Mesenchymal stem cell (in vitro differentiated cells and primary cell): ENCODE measurements at regions not wholly inside any gene's neighbourhood (a gene's known extent, or its start where the extent isn't known, plus 50 kb on each side); places are given as distances from the start of the nearest gene placed in this dataset. TPM values are rescaled to one million over a fixed set of nuclear protein-coding genes. Genes with fewer than 3 reads are reported as not detected.
A peak's percentile ranks its signal among the peaks of the same experiment; 100 is the strongest.

Source experiments
- DNase-seq: peaks from one replicate; pipeline ENCODE4 v3.0.0-alpha.2; 2013
- H2AFZ ChIP-seq: one replicate; pipeline ENCODE4 v1.6.1; 2013; ENCODE audit warnings: low read depth, mild to moderate bottlenecking, control low read depth, inconsistent platforms, low read length, moderate library complexity
- H2AK5ac ChIP-seq: 2 replicates; pipeline ENCODE4 v1.6.1; 2013; ENCODE audit warnings: low read length, moderate library complexity, mild to moderate bottlenecking, inconsistent platforms; ENCODE audit not compliant: severe bottlenecking
- H2BK120ac ChIP-seq: one replicate; pipeline ENCODE4 v1.6.1; 2013; ENCODE audit warnings: low read depth, mild to moderate bottlenecking, inconsistent platforms, low read length, moderate library complexity
- H2BK12ac ChIP-seq, 2 experiments: one replicate each; pipeline ENCODE4 v1.6.1; 2013; ENCODE audit warnings: inconsistent platforms in 2 of 2, low read length in 2 of 2, mild to moderate bottlenecking in 2 of 2, moderate library complexity in 2 of 2, control low read depth in 1 of 2
- H2BK15ac ChIP-seq: one replicate; pipeline ENCODE4 v1.6.1; 2013; ENCODE audit warnings: mild to moderate bottlenecking, low read depth, inconsistent platforms; ENCODE audit not compliant: poor library complexity, severe bottlenecking
- H2BK5ac ChIP-seq: 2 replicates; pipeline ENCODE4 v1.6.1; 2013; ENCODE audit warnings: low read depth, mild to moderate bottlenecking, low read length, control low read depth, inconsistent platforms; ENCODE audit not compliant: poor library complexity, severe bottlenecking
- H3K14ac ChIP-seq, 2 experiments: one replicate each; pipeline ENCODE4 v1.6.1; 2013; ENCODE audit warnings: inconsistent platforms in 2 of 2, low read length in 2 of 2, control low read depth in 1 of 2, mild to moderate bottlenecking in 1 of 2, moderate library complexity in 1 of 2
- H3K18ac ChIP-seq, 2 experiments: one replicate each; pipeline ENCODE4 v1.6.1; 2013; ENCODE audit warnings: inconsistent platforms in 2 of 2, low read length in 2 of 2, control low read depth in 1 of 2, low read depth in 1 of 2, mild to moderate bottlenecking in 1 of 2
- H3K23ac ChIP-seq, 2 experiments: one replicate each; pipeline ENCODE4 v1.6.1; 2013; ENCODE audit warnings: inconsistent platforms in 2 of 2, low read length in 2 of 2, mild to moderate bottlenecking in 2 of 2, moderate library complexity in 2 of 2, control low read depth in 1 of 2
- H3K27ac ChIP-seq: 2 replicates; pipeline ENCODE4 v1.5.1; 2013; ENCODE audit warnings: mild to moderate bottlenecking, moderate library complexity, low read length, control low read depth, inconsistent platforms; ENCODE audit not compliant: poor library complexity, severe bottlenecking
- H3K27me3 ChIP-seq, 2 experiments: 2 replicates each; pipeline versions ENCODE4 v1.6.1 to v1.7.0; 2013; ENCODE audit warnings: low read length in 2 of 2, mild to moderate bottlenecking in 2 of 2, moderate library complexity in 2 of 2, control low read depth in 1 of 2, inconsistent platforms in 1 of 2; ENCODE audit not compliant: control insufficient read depth in 1 of 2, insufficient read depth in 1 of 2
- H3K36me3 ChIP-seq, 2 experiments: 2 replicates each; pipeline versions ENCODE4 v1.6.1 to v1.7.0; 2013; ENCODE audit warnings: low read length in 2 of 2, control low read depth in 1 of 2, inconsistent platforms in 1 of 2, low read depth in 1 of 2, mild to moderate bottlenecking in 1 of 2; ENCODE audit not compliant: insufficient read depth in 2 of 2, control insufficient read depth in 1 of 2
- H3K4ac ChIP-seq, 2 experiments: one replicate each; pipeline ENCODE4 v1.6.1; 2013; ENCODE audit warnings: inconsistent platforms in 2 of 2, low read length in 2 of 2, mild to moderate bottlenecking in 2 of 2, moderate library complexity in 2 of 2, control low read depth in 1 of 2, low read depth in 1 of 2
- H3K4me1 ChIP-seq: 2 replicates; pipeline ENCODE4 v1.6.1; 2013; ENCODE audit warnings: low read depth, low read length, control low read depth; ENCODE audit not compliant: control insufficient read depth, insufficient read depth
- H3K4me2 ChIP-seq: 2 replicates; pipeline ENCODE4 v1.6.1; 2013; ENCODE audit warnings: low read length, mild to moderate bottlenecking, inconsistent platforms; ENCODE audit not compliant: poor library complexity, severe bottlenecking
- H3K4me3 ChIP-seq, 2 experiments: 2 replicates each; pipeline versions ENCODE4 v1.5.1 to v1.7.0; 2013; ENCODE audit warnings: low read length in 2 of 2, mild to moderate bottlenecking in 2 of 2, control low read depth in 1 of 2, low read depth in 1 of 2; ENCODE audit not compliant: insufficient read depth in 1 of 2
- H3K79me1 ChIP-seq: replicated peaks from 2 replicates; pipeline ENCODE4 v1.6.1; 2013; ENCODE audit warnings: mild to moderate bottlenecking, control low read depth, low read length, inconsistent platforms; ENCODE audit not compliant: poor library complexity, severe bottlenecking
- H3K9ac ChIP-seq: 2 replicates; pipeline ENCODE4 v1.7.0; 2013; ENCODE audit warnings: mild to moderate bottlenecking, low read length, moderate library complexity
- H3K9me3 ChIP-seq: 2 replicates; pipeline ENCODE4 v1.7.0; 2013; ENCODE audit warnings: mild to moderate bottlenecking, low read length; ENCODE audit not compliant: control insufficient read depth
- H4K8ac ChIP-seq: one replicate; pipeline ENCODE4 v1.6.1; 2013; ENCODE audit warnings: inconsistent platforms, mild to moderate bottlenecking, low read length, moderate library complexity
- H4K91ac ChIP-seq: one replicate; pipeline ENCODE4 v1.6.1; 2013; ENCODE audit warnings: mild to moderate bottlenecking, low read length, inconsistent platforms
- WGBS: methylation state at CpG from one replicate; pipeline ENCODE4 v1.1.7; 2013; ENCODE audit warnings: mixed read lengths; 5-methylcytosine and 5-hydroxymethylcytosine counted together
- small RNA-seq: library from polyadenylated mRNA; stranded (forward); fragments of <200 nt; extraction: miRNeasy Mini kit (QIAGEN cat#:217004); gene quantifications from one replicate; pipeline ENCODE3, GENCODE V24; 2013; ENCODE audit warnings: low read depth

- no peaks in the 10 kb centered on the region for H3K27me3 ChIP-seq
- peak overlapping the region; percentile 39 for H3K9ac ChIP-seq
- no peak overlapping the region for H2BK120ac ChIP-seq
- no peak overlapping the region for H3K14ac ChIP-seq
- peak overlapping the region; percentile 46 for H3K27ac ChIP-seq
- no peak overlapping the region for H2BK12ac ChIP-seq
- WGBS: 100% methylated on average over 1 of the region's 2 CpGs
- H3K4me2 ChIP-seq: no peak overlapping the region
- no peak overlapping the region for H4K91ac ChIP-seq
- peaks cover 8% of the 10 kb centered on the region for H3K4me1 ChIP-seq
- no peak overlapping the region for H2BK15ac ChIP-seq
- H3K18ac ChIP-seq: no peak overlapping the region
- no peak overlapping the region for H4K8ac ChIP-seq
- H3K79me1 ChIP-seq: no peaks in the 10 kb centered on the region
- no peak overlapping the region for H2AK5ac ChIP-seq
- H3K4ac ChIP-seq: no peak overlapping the region
- no peaks in the 10 kb centered on the region for H3K36me3 ChIP-seq
- peak; percentile 45 for DNase-seq
- no peak overlapping the region for H2AFZ ChIP-seq
- H3K4me3 ChIP-seq: no peak overlapping the region
- H2BK5ac ChIP-seq: no peak overlapping the region
- no peak overlapping the region for H3K23ac ChIP-seq
- no peaks in the 10 kb centered on the region for H3K9me3 ChIP-seq
Measured at GRCh38 chr3:41148478-41148877, 50.8 kb upstream of the CTNNB1 start.

- no peak overlapping the region for H4K91ac ChIP-seq
- WGBS: 71% methylated on average over 4 of the region's 4 CpGs
Measured at GRCh38 chr3:41148901-41149300, 50.4 kb upstream of the CTNNB1 start.

More at GRCh38 chr3:41148901-41149300, 50.4 kb upstream of the CTNNB1 start:
- DNase-seq: peak; percentile 6
- H2BK12ac ChIP-seq: no peak overlapping the region
- H3K4me1 ChIP-seq: peaks cover 8% of the 10 kb centered on the region
- H3K36me3 ChIP-seq: no peaks in the 10 kb centered on the region
- no peak overlapping the region for H3K9ac ChIP-seq
- H3K14ac ChIP-seq: no peak overlapping the region
- no peak overlapping the region for H2BK15ac ChIP-seq
- H3K4me2 ChIP-seq: no peak overlapping the region
- no peak overlapping the region for H2BK120ac ChIP-seq
- H3K23ac ChIP-seq: no peak overlapping the region
- no peak overlapping the region for H3K4me3 ChIP-seq
- no peaks in the 10 kb centered on the region for H3K27me3 ChIP-seq
- no peak overlapping the region for H2BK5ac ChIP-seq
- H2AFZ ChIP-seq: no peak overlapping the region
- no peak overlapping the region for H2AK5ac ChIP-seq
- peak overlapping the region; percentile 38 for H3K27ac ChIP-seq
- no peaks in the 10 kb centered on the region for H3K79me1 ChIP-seq
- no peak overlapping the region for H3K18ac ChIP-seq
- no peak overlapping the region for H3K4ac ChIP-seq
- H3K9me3 ChIP-seq: no peaks in the 10 kb centered on the region
- no peak overlapping the region for H4K8ac ChIP-seq

Small RNAs in the stretch of these regions (small RNA-seq; reads per million reads assigned to genes)
- gene AC099560.2 (not detected), gene HMGN2P24 (not detected)
